Retina (tissue), 1 donor: ENCODE measurements at regions not wholly inside any gene's neighbourhood (a gene's known extent, or its start where the extent isn't known, plus 50 kb on each side); places are given as distances from the start of the nearest gene placed in this dataset.
A peak's percentile ranks its signal among the peaks of the same experiment; 100 is the strongest.

Source experiments
- DNase-seq: peaks from one replicate; pipeline ENCODE4 v3.0.0-alpha.2; 2016

- DNase-seq = no peak
These were observed 75.9 kb downstream of the EDN3 start for GRCh38 chr20:59376109-59376841.

GRCh38 chr20:59376998-59377397, 76.6 kb downstream of the EDN3 start:
- no peak for DNase-seq

GRCh38 chr20:59377842-59378241, 77.4 kb downstream of the EDN3 start:
- DNase-seq = no peak

- DNase-seq = no peak
These were observed 78.0 kb downstream of the EDN3 start for GRCh38 chr20:59378396-59378795.

GRCh38 chr20:59378966-59379365, 78.6 kb downstream of the EDN3 start:
- no peak for DNase-seq

- no peak for DNase-seq
These were observed 81.3 kb downstream of the EDN3 start for GRCh38 chr20:59381689-59382088.

GRCh38 chr20:59382157-59382725, 81.8 kb downstream of the EDN3 start:
- DNase-seq = no peak

GRCh38 chr20:59382907-59383306, 82.5 kb downstream of the EDN3 start:
- no peak for DNase-seq

GRCh38 chr20:59385038-59385437, 84.6 kb downstream of the EDN3 start:
- DNase-seq = no peak

- DNase-seq = peak; percentile 18
These were observed 85.1 kb downstream of the EDN3 start for GRCh38 chr20:59385480-59385879.

- DNase-seq = no peak
These were observed 86.4 kb downstream of the EDN3 start for GRCh38 chr20:59386809-59387208.

GRCh38 chr20:59387891-59388290, 87.5 kb downstream of the EDN3 start:
- no peak for DNase-seq

- no peak for DNase-seq
These were observed 88.0 kb downstream of the EDN3 start for GRCh38 chr20:59388402-59388801.

- DNase-seq = no peak
These were observed 90.0 kb downstream of the EDN3 start for GRCh38 chr20:59390437-59390836.

GRCh38 chr20:59391975-59392374, 91.6 kb downstream of the EDN3 start:
- no peak for DNase-seq

GRCh38 chr20:59392736-59393135, 92.3 kb downstream of the EDN3 start:
- DNase-seq = peak; percentile 14

- DNase-seq = no peak
These were observed 92.7 kb downstream of the EDN3 start for GRCh38 chr20:59393142-59393541.

GRCh38 chr20:59395729-59396128, 95.3 kb downstream of the EDN3 start:
- DNase-seq = no peak

- peak; percentile 69 for DNase-seq
These were observed 98.3 kb downstream of the EDN3 start for GRCh38 chr20:59398537-59399205.

GRCh38 chr20:59399426-59400099, 99.2 kb downstream of the EDN3 start:
- peak; percentile 33 for DNase-seq

GRCh38 chr20:59400708-59401107, 100.3 kb downstream of the EDN3 start:
- DNase-seq = no peak

GRCh38 chr20:59402681-59403080, 102.3 kb downstream of the EDN3 start:
- peak; percentile 58 for DNase-seq

- peak; percentile 93 for DNase-seq
These were observed 103.0 kb downstream of the EDN3 start for GRCh38 chr20:59403261-59403961.
